CD8-positive, alpha-beta memory T cell (primary cell): ENCODE measurements at regions not wholly inside any gene's neighbourhood (a gene's known extent, or its start where the extent isn't known, plus 50 kb on each side); places are given as distances from the start of the nearest gene placed in this dataset.

Experiments used
- CTCF ChIA-PET: fragments of 350-600 bp; sonication (Branson Sonifier 250); formaldehyde crosslinking; loops from one replicate; lab custom pipeline; 2021; ENCODE audit warnings: antibody characterized with exemption; lab: Charles Lee
- POLR2A ChIA-PET: fragments of 350-600 bp; sonication (Branson Sonifier 250); formaldehyde crosslinking; loops from one replicate; lab custom pipeline; 2021; ENCODE audit warnings: antibody characterized with exemption; lab: Charles Lee
- DNase-seq, 5 donors: peaks; one replicate each; pipeline versions ENCODE4 v3.0.0 to v3.0.0-alpha.2; 2020 to 2022; ENCODE audit warnings: mixed read lengths in 1 of 5
- H3K27ac ChIP-seq: one replicate; pipeline ENCODE4 v1.7.0; 2013; ENCODE audit warnings: low read depth, mild to moderate bottlenecking, low read length, moderate library complexity
- H3K27me3 ChIP-seq: 2 replicates; pipeline ENCODE4 v1.7.0; 2013; ENCODE audit warnings: low read length, mild to moderate bottlenecking; ENCODE audit not compliant: insufficient read depth, poor library complexity, severe bottlenecking
- H3K36me3 ChIP-seq: 2 replicates; pipeline ENCODE4 v1.7.0; 2013; ENCODE audit warnings: mild to moderate bottlenecking, low read length, moderate library complexity; ENCODE audit not compliant: insufficient read depth
- H3K4me1 ChIP-seq: 2 replicates; pipeline ENCODE4 v1.7.0; 2013; ENCODE audit warnings: mild to moderate bottlenecking, low read length, moderate library complexity; ENCODE audit not compliant: insufficient read depth
- H3K4me3 ChIP-seq: 2 replicates; pipeline ENCODE4 v1.7.0; 2013; ENCODE audit warnings: mild to moderate bottlenecking, low read length
- H3K9me3 ChIP-seq: 2 replicates; pipeline ENCODE4 v1.7.0; 2013; ENCODE audit warnings: mild to moderate bottlenecking, low read length
- H3K27ac Mint-ChIP-seq, 8 donors: one replicate each; pipeline ENCODE4 v1.8.0; 2020 to 2021; ENCODE audit warnings: mixed read lengths in 8 of 8, mild to moderate bottlenecking in 6 of 8, inconsistent platforms in 3 of 8, moderate library complexity in 3 of 8
- H3K27me3 Mint-ChIP-seq, 2 donors: one replicate each; pipeline ENCODE4 v1.8.0; 2020 to 2021; ENCODE audit warnings: mixed read lengths in 2 of 2, mild to moderate bottlenecking in 1 of 2, moderate library complexity in 1 of 2
- H3K36me3 Mint-ChIP-seq, 3 donors: one replicate each; pipeline ENCODE4 v1.8.0; 2020 to 2021; ENCODE audit warnings: mixed read lengths in 3 of 3, inconsistent platforms in 1 of 3, mild to moderate bottlenecking in 1 of 3
- H3K4me1 Mint-ChIP-seq, 3 donors: one replicate each; pipeline ENCODE4 v1.8.0; 2020 to 2021; ENCODE audit warnings: mixed read lengths in 3 of 3, inconsistent platforms in 1 of 3, mild to moderate bottlenecking in 1 of 3
- H3K4me3 Mint-ChIP-seq, 7 donors: one replicate each; pipeline ENCODE4 v1.8.0; 2020 to 2021; ENCODE audit warnings: mixed read lengths in 7 of 7, mild to moderate bottlenecking in 6 of 7, moderate library complexity in 4 of 7, inconsistent platforms in 2 of 7
- H3K9me3 Mint-ChIP-seq, 5 donors: one replicate each; pipeline ENCODE4 v1.8.0; 2020 to 2022; ENCODE audit warnings: mixed read lengths in 5 of 5, mild to moderate bottlenecking in 3 of 5, moderate library complexity in 2 of 5, inconsistent platforms in 1 of 5

DNA sequence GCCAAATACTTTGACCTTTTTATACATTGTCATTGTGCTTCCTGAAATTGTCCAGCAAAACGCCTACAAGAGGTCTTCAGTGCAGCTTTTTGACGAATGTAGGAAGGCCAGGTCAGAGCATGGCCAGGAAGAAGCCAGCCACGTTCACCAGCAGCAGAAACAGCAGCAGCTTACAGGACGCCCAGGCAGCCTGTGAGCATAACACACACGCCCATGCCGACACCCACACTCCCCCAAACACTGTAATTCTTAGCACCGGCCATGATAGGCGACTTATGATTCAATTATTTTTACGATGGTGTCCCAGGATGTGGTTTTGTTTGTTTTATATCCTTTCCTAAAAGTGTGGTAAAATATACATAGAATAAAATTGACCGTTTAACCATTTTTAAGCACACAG, 249.1 kb upstream of the SALL3 start:
- CTCF ChIA-PET, result no interaction called here
- H3K27me3 Mint-ChIP-seq, result peaks cover 0 to 2% of the 10 kb centered on the region in 2 donors

DNA sequence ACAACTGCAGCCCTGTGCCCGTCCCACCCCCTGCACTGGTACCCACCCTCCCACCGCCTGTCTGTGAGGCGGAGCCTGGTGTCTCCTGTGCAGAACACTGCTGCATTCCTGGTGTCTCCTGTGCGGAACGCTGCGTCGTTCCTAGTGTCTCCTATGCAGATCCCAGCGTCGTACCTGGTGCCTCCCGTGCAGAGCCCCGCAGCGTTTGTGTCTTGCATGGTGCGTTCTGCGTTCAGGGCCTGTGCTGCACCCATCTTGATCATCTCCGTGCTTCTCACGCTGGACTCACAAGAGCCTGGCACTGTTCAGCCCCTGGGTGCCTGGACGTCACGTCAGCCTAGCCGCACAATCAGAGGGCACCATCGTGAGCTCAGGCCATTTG, 248.6 kb upstream of the SALL3 start:
- H3K27me3 ChIP-seq, result no peaks in the 10 kb centered on the region
- Mint-ChIP-seq H3K27me3 (peaks cover 0 to 2% of the 10 kb centered on the region in 2 donors), H3K4me1 (peaks cover 0 to 3% (median 0%) of the 10 kb centered on the region in 3 donors), H3K27ac (no peak overlapping the region), H3K36me3 (no peaks in the 10 kb centered on the region), H3K9me3 (no peaks in the 10 kb centered on the region), H3K4me3 (peak overlapping the region in 1 of 7 donors; percentile 19)
- H3K27ac ChIP-seq, result no peak overlapping the region
- POLR2A ChIA-PET, result no interaction called here
- H3K36me3 ChIP-seq, result no peaks in the 10 kb centered on the region
- no peak for DNase-seq
- CTCF ChIA-PET, result no interaction called here
- no peak overlapping the region for H3K4me3 ChIP-seq
- H3K4me1 ChIP-seq, result no peaks in the 10 kb centered on the region
- no peaks in the 10 kb centered on the region for H3K9me3 ChIP-seq

More for the DNA sequence above, 249.1 kb upstream of the SALL3 start:
- H3K9me3 Mint-ChIP-seq, result no peaks in the 10 kb centered on the region
- H3K27ac ChIP-seq, result no peak overlapping the region
- H3K36me3 ChIP-seq, result no peaks in the 10 kb centered on the region
- H3K4me1 Mint-ChIP-seq, result peaks cover 0 to 3% (median 0%) of the 10 kb centered on the region in 3 donors
- H3K4me1 ChIP-seq, result no peaks in the 10 kb centered on the region
- H3K4me3 ChIP-seq, result no peak overlapping the region
- no peak for DNase-seq
- no peaks in the 10 kb centered on the region for H3K36me3 Mint-ChIP-seq
- H3K4me3 Mint-ChIP-seq, result peak overlapping the region in 1 of 7 donors; percentile 37
- no peaks in the 10 kb centered on the region for H3K27me3 ChIP-seq
- H3K27ac Mint-ChIP-seq, result peak overlapping the region in 1 of 8 donors; percentile 44
- H3K9me3 ChIP-seq, result no peaks in the 10 kb centered on the region
- POLR2A ChIA-PET, result no interaction called here

DNA sequence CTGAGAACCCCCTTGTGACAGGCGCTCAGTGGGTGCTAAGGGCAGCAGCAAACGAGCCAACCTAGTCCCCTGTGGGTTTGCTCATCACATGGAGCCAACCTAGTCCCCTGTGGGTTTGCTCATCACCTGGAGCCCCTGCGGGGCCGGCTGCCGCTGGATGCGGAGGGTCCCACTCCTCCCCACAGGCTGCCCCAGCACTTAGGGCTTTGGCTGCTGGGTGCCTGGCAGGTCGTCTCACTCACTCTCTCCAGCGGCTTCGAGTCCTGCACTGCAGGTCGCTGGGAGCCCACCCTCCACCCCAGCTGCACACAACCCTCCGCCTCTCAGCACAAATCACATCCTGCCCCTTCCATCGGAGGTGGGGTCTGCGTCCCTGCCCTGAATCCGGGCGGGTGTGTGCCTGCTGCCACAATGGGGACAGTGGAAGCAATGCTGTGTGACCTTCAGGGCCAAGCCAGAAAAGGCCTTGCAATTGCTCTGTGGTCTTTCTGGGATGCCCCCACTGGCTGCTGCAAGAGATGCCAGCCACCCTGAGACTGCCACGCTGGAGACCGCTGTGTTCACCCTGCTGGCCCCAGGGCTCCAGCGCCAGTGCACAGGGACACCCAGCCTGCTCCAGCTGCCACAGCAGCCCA, 248.1 kb upstream of the SALL3 start:
- CTCF ChIA-PET, result no interaction called here
- no peaks in the 10 kb centered on the region for H3K27me3 ChIP-seq
- H3K9me3 ChIP-seq, result no peaks in the 10 kb centered on the region
- no peak overlapping the region for H3K27ac ChIP-seq
- no peak for DNase-seq
- POLR2A ChIA-PET, result no interaction called here
- H3K4me1 ChIP-seq, result no peaks in the 10 kb centered on the region
- no peaks in the 10 kb centered on the region for H3K36me3 Mint-ChIP-seq
- peaks cover 0 to 3% (median 0%) of the 10 kb centered on the region in 3 donors for H3K4me1 Mint-ChIP-seq
- peak overlapping the region in 1 of 7 donors; percentile 19 for H3K4me3 Mint-ChIP-seq
- H3K9me3 Mint-ChIP-seq, result no peaks in the 10 kb centered on the region
- H3K4me3 ChIP-seq, result no peak overlapping the region
- H3K36me3 ChIP-seq, result no peaks in the 10 kb centered on the region
- H3K27ac Mint-ChIP-seq, result peak overlapping the region in 1 of 8 donors; percentile 41
- H3K27me3 Mint-ChIP-seq, result peaks cover 0 to 3% of the 10 kb centered on the region in 2 donors

DNA sequence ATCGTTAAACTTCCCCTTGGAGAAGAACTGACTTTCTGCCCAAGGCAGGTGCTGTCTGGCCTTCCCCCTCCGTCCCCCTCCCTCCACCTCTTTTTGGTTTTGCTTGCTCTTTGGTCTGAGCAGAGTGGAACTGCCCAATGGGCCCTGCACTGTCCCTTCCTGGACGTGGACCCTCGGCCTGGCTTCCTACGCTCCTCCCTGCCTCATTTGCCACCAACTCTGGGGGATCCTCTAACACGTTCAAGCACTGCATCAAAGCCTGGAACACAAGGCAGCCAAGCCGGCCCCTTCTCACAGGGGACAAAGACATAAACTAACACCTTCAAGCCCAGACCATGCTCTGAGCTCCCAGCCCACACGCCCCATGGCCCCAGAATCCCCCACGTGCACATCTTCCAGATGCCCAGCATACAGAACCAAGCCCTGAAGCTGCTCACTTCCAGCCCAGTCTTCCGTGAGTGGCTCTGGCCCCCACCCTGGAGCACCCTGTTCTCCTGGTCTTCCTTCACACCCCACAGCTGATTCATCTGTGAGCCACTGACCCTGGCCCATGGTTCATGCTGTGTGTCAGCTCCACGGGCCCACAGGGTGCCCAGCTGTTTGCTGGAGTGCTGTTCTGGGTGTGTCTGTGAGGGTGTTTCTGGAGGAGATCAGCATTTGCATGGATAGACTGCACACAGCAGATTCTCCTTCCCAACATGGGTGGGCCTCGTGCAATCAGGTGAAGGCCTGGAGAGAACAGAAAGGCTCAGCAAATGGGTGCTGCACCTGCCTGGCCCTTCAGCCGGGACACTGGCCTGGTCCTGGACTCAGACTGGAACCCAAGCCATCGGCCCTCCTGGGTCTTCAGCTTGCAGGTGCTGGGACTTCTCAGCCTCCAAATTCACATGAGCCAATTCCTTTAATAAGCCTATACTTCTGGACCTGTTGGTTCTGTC, 247.1 kb upstream of the SALL3 start:
- H3K4me1 ChIP-seq, result no peaks in the 10 kb centered on the region
- H3K27me3 ChIP-seq, result no peaks in the 10 kb centered on the region
- peaks cover 0 to 3% of the 10 kb centered on the region in 2 donors for H3K27me3 Mint-ChIP-seq
- ChIA-PET POLR2A (no interaction called here), CTCF (no interaction called here)
- H3K27ac ChIP-seq, result no peak overlapping the region
- H3K36me3 ChIP-seq, result no peaks in the 10 kb centered on the region
- peaks cover 0 to 3% (median 0%) of the 10 kb centered on the region in 3 donors for H3K4me1 Mint-ChIP-seq
- H3K36me3 Mint-ChIP-seq, result no peaks in the 10 kb centered on the region
- no peak overlapping the region for H3K27ac Mint-ChIP-seq
- H3K9me3 ChIP-seq, result no peaks in the 10 kb centered on the region
- peak overlapping the region in 1 of 7 donors; percentile 65 for H3K4me3 Mint-ChIP-seq
- H3K4me3 ChIP-seq, result no peak overlapping the region
- no peak for DNase-seq
- no peaks in the 10 kb centered on the region for H3K9me3 Mint-ChIP-seq

DNA sequence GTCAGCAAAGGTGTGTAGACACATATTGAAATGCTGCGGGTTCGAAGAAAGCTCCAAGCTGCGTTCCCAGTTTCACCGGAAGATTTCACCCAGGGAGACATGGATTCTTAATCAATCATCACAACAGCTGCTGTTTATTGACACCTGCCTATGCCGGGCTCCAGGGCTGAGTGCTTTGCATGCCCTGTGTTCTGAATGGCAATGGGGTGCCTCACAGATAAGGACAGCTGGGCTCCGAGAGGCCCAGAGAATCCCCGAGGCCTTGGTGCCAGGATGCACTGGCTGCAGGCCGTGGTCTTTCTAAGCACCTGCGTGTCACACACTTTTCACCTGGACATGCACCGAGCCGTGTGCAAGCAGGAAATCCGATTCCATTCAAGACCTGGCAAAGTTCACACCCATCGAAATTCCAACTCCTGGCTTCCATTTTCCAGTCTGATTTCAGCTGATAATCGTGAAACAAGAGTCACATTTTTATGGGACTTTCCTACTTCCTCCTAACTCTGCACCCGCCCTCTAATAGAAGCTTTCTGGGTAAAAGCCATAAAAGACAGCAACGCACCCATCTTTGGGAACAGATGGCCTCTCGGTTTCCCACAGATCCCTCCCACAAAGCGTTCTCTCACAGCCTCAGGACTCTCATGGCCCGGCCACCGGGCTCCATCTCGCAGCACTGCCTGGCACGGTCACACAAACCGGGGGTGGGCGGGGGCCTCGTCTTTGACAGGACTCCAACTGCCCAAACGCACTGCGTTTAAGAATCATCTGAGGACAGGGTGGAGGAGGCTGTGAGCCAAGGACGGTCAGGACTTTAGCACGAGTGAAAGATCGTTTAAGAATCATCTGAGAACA, 245.6 kb upstream of the SALL3 start:
- DNase-seq, result no peak
- H3K27me3 Mint-ChIP-seq, result peaks cover 0 to 3% of the 10 kb centered on the region in 2 donors
- H3K36me3 Mint-ChIP-seq, result no peaks in the 10 kb centered on the region
- no peak overlapping the region for H3K27ac Mint-ChIP-seq
- no peaks in the 10 kb centered on the region for H3K9me3 ChIP-seq
- H3K4me3 ChIP-seq, result no peak overlapping the region
- ChIA-PET POLR2A (no interaction called here), CTCF (no interaction called here)
- no peaks in the 10 kb centered on the region for H3K27me3 ChIP-seq
- no peaks in the 10 kb centered on the region for H3K4me1 ChIP-seq
- H3K4me1 Mint-ChIP-seq, result peaks cover 0 to 3% (median 0%) of the 10 kb centered on the region in 3 donors
- peaks cover 0 to 1% (median 0%) of the 10 kb centered on the region in 5 donors for H3K9me3 Mint-ChIP-seq
- H3K36me3 ChIP-seq, result no peaks in the 10 kb centered on the region
- no peak overlapping the region for H3K4me3 Mint-ChIP-seq
- H3K27ac ChIP-seq, result no peak overlapping the region

DNA sequence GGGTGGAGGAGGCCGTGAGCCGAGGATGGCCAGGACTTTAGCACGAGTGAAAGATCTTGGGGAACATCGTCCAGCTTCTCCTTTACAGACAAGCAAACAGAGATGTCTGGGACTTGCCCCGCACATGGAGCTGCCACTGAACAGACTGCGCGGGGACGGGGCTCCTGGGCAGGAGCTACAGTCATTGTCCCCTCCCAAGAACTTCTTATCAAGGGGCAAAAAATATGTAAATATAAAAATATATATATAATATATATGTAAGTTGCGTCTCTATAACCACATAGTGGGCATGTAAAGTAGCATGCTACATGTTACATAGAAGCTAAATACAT, 245.0 kb upstream of the SALL3 start:
- Histone ChIP-seq H3K27ac (no peak overlapping the region), H3K4me3 (no peak overlapping the region), H3K9me3 (no peaks in the 10 kb centered on the region), H3K27me3 (no peaks in the 10 kb centered on the region), H3K4me1 (no peaks in the 10 kb centered on the region), H3K36me3 (no peaks in the 10 kb centered on the region)
- Mint-ChIP-seq H3K36me3 (no peaks in the 10 kb centered on the region), H3K27me3 (peaks cover 0 to 3% of the 10 kb centered on the region in 2 donors), H3K4me3 (no peak overlapping the region), H3K9me3 (peaks cover 0 to 1% (median 0%) of the 10 kb centered on the region in 5 donors), H3K4me1 (peaks cover 0 to 3% (median 0%) of the 10 kb centered on the region in 3 donors), H3K27ac (no peak overlapping the region)
- DNase-seq, result no peak
- CTCF ChIA-PET, result no interaction called here
- POLR2A ChIA-PET, result no interaction called here

DNA sequence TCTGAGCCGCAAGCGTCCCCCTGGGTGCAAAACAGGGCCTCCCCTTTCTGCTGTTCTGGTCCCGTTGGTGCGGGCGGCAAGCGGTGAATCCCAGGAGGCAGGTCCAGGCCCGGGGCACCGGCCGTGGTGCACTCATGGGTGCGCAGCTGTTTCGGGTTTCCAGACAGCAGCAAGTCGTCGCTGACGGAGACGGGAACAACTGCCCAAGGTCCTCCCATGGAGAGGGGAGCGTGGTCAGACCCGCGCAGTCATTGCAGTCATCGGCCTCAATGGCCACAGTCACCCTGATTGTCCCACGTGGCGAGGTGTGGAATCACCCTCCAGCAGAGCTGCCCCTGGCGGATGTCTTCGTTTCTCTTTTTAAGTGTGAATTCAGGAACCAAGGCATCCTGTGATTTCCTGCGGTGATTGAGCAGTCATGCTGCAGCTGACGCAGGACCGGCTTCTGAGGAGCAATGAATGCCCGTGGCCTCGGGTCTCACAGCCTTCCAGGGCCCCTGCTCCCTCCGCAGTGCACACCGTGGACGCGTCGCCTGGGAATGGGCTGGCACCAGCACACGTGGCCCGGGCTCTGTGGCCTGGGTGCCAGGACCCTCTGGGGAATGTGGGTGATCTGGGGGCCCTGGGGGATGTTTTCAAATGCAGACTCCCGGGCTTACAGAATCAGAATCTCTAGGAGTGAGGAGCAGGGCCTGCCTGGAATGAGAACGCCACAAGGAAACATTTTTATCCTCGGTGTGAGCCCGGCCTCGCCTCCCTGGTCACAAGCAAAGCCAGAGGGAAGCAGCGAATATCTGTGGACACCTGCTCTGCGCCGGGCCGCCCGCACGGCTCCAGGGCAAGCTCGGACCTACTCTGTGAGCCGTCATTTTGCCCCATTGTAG, 244.2 kb upstream of the SALL3 start:
- CTCF ChIA-PET, result no interaction called here
- POLR2A ChIA-PET, result no interaction called here
- peaks cover 0 to 1% (median 0%) of the 10 kb centered on the region in 5 donors for H3K9me3 Mint-ChIP-seq
- no peak for DNase-seq
- H3K4me3 Mint-ChIP-seq, result no peak overlapping the region
- Histone ChIP-seq H3K36me3 (no peaks in the 10 kb centered on the region), H3K4me3 (no peak overlapping the region), H3K4me1 (no peaks in the 10 kb centered on the region), H3K27ac (no peak overlapping the region), H3K27me3 (no peaks in the 10 kb centered on the region), H3K9me3 (no peaks in the 10 kb centered on the region)
- H3K27me3 Mint-ChIP-seq, result peaks cover 0 to 9% of the 10 kb centered on the region in 2 donors
- H3K36me3 Mint-ChIP-seq, result no peaks in the 10 kb centered on the region
- H3K4me1 Mint-ChIP-seq, result peaks cover 0 to 1% (median 0%) of the 10 kb centered on the region in 3 donors
- H3K27ac Mint-ChIP-seq, result no peak overlapping the region
